B cell (primary cell): ENCODE measurements at regions not wholly inside any gene's neighbourhood (a gene's known extent, or its start where the extent isn't known, plus 50 kb on each side); places are given as distances from the start of the nearest gene placed in this dataset.

Source experiments
- ATAC-seq: fragments of 200-7000 bp; cut with Tn5 transposase; one replicate; pipeline ENCODE4 v1.10.0; 2021; ENCODE audit warnings: low read depth, mild to moderate bottlenecking, moderate number of reproducible peaks, moderate library complexity
- CTCF ChIA-PET: fragments of 350-600 bp; sonication (Branson Sonifier 250); formaldehyde crosslinking; loops from one replicate; lab custom pipeline; 2021; ENCODE audit warnings: antibody characterized with exemption, inconsistent platforms; lab: Charles Lee
- POLR2A ChIA-PET: fragments of 350-600 bp; sonication (Branson Sonifier 250); formaldehyde crosslinking; loops from one replicate; lab custom pipeline; 2021; ENCODE audit warnings: antibody characterized with exemption; lab: Charles Lee
- DNase-seq: peaks from one replicate; pipeline ENCODE4 v3.0.0; 2013
- H2AFZ ChIP-seq: 2 replicates; pipeline ENCODE4 v1.6.1; 2012; ENCODE audit warnings: mild to moderate bottlenecking, low read depth, low read length; ENCODE audit not compliant: insufficient read depth, poor library complexity, severe bottlenecking
- H3K27ac ChIP-seq, 2 donors: 1 replicate in 1 of 2; 2 replicates in 1 of 2; pipeline ENCODE4 v1.5.1; 2012 to 2013; ENCODE audit warnings: low read length in 2 of 2, mild to moderate bottlenecking in 2 of 2, moderate library complexity in 1 of 2
- H3K27me3 ChIP-seq, 4 experiments: fragments of 200-600 bp in 1 of 4; sonication (generic) in 1 of 4; replicated peaks in 1 of 4; 1 replicate in 2 of 4; 2 replicates in 2 of 4; pipeline versions ENCODE4 v1.6.1 to v1.7.0; 2013 to 2016; ENCODE audit warnings: low read length in 3 of 4, mild to moderate bottlenecking in 2 of 4, mixed read lengths in 1 of 4, moderate library complexity in 1 of 4; ENCODE audit not compliant: insufficient read depth in 4 of 4, control insufficient read depth in 3 of 4; ENCODE audit errors: control extremely low read depth in 1 of 4
- H3K36me3 ChIP-seq, 2 experiments: replicated peaks in 1 of 2; 1 replicate in 1 of 2; 2 replicates in 1 of 2; pipeline versions ENCODE4 v1.6.1 to v1.7.1; 2013; ENCODE audit warnings: low read length in 1 of 2; ENCODE audit not compliant: insufficient read depth in 2 of 2, control insufficient read depth in 1 of 2; ENCODE audit errors: control extremely low read depth in 1 of 2, extremely low read depth in 1 of 2
- H3K4me1 ChIP-seq, 2 donors: fragments of 200-600 bp in 1 of 2; sonication (generic) in 1 of 2; 1 replicate in 1 of 2; 2 replicates in 1 of 2; pipeline versions ENCODE4 v1.5.1 to v1.6.1; 2013 to 2017; ENCODE audit warnings: low read length in 2 of 2; ENCODE audit not compliant: control insufficient read depth in 2 of 2, insufficient read depth in 2 of 2
- H3K4me2 ChIP-seq: replicated peaks from 2 replicates; pipeline ENCODE3; 2012; ENCODE audit warnings: mild to moderate bottlenecking, low read depth, low read length; ENCODE audit not compliant: poor library complexity, severe bottlenecking
- H3K4me3 ChIP-seq, 5 experiments: fragments of 200-600 bp in 1 of 5; sonication (generic) in 1 of 5; 1 replicate in 3 of 5; 2 replicates in 2 of 5; pipeline versions ENCODE4 v1.5.1 to v1.7.0; 2011 to 2016; ENCODE audit warnings: low read length in 4 of 5, mild to moderate bottlenecking in 4 of 5, low read depth in 2 of 5, control low read depth in 1 of 5, moderate library complexity in 1 of 5; ENCODE audit not compliant: insufficient read depth in 1 of 5; ENCODE audit errors: control extremely low read depth in 1 of 5, extremely low read depth in 1 of 5
- H3K79me2 ChIP-seq: fragments of 200-600 bp; sonication (generic); one replicate; pipeline ENCODE4 v1.6.0; 2016; ENCODE audit warnings: low read length; ENCODE audit not compliant: control insufficient read depth, insufficient read depth
- H3K9ac ChIP-seq: fragments of 200-600 bp; sonication (generic); 2 replicates; pipeline ENCODE4 v1.6.1; 2017; ENCODE audit warnings: mild to moderate bottlenecking, low read length, moderate library complexity
- H3K9me3 ChIP-seq, 3 donors: one replicate each; pipeline versions ENCODE4 v1.6.1 to v1.7.1; 2013; ENCODE audit warnings: low read length in 2 of 3; ENCODE audit not compliant: control insufficient read depth in 2 of 3, insufficient read depth in 1 of 3; ENCODE audit errors: control extremely low read depth in 1 of 3
- H4K20me1 ChIP-seq: 2 replicates; pipeline ENCODE4 v1.6.0; 2012; ENCODE audit warnings: mild to moderate bottlenecking, low read length; ENCODE audit not compliant: insufficient read depth, control insufficient read depth, poor library complexity, severe bottlenecking
- H3K27ac Mint-ChIP-seq: one replicate; pipeline ENCODE4 v1.8.0; 2021; ENCODE audit warnings: mixed read lengths
- H3K27me3 Mint-ChIP-seq: one replicate; pipeline ENCODE4 v1.8.0; 2021; ENCODE audit warnings: mixed read lengths
- H3K4me1 Mint-ChIP-seq: one replicate; pipeline ENCODE4 v1.8.0; 2021; ENCODE audit warnings: mixed read lengths
- H3K4me3 Mint-ChIP-seq: one replicate; pipeline ENCODE4 v1.8.0; 2021; ENCODE audit warnings: mixed read lengths
- H3K9me3 Mint-ChIP-seq: one replicate; pipeline ENCODE4 v1.8.0; 2022; ENCODE audit warnings: mixed read lengths; ENCODE audit not compliant: insufficient read depth
- EZH2 ChIP-seq: IDR thresholded peaks from 2 replicates; pipeline ENCODE4 v1.6.1; 2012; ENCODE audit warnings: borderline replicate concordance, low read depth, mild to moderate bottlenecking, moderate library complexity, low read length; ENCODE audit not compliant: insufficient read depth, poor library complexity, severe bottlenecking
- WGBS: methylation state at CpG from one replicate; pipeline ENCODE4 v1.1.5; 2013; ENCODE audit warnings: missing lambda C conversion rate; ENCODE audit not compliant: insufficient coverage; 5-methylcytosine and 5-hydroxymethylcytosine counted together
- intact Hi-C: fragments of 100-400 bp; cut with micrococcal nuclease; formaldehyde crosslinking; loops from one replicate; pipeline ENCODE4 v1.10.0; 2022
- TF ChIP-seq, protein P1 (sequence below): fragments of 200-600 bp; IDR thresholded peaks from one replicate; pipeline ENCODE4 v1.8.0; 2022; ENCODE audit warnings: antibody characterized with exemption, mild to moderate bottlenecking

DNA sequence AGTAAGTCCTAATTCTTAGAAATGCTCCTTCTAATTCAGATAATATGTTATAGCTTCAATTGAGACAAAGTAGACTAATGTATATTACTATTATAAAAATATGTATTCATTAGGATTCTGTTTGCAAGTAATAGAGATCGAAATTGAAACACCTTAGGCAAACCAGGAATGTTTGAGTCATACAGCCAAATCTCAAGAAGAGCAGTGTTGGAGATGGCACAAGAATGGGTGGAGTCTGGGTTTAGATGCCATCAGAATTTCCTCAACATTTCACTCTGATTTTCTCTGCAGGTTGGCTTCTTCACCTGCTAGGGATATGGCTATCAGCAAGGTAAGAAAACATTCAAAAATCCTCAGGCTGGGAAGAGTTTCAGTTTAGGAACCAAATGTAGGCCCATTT, 405.4 kb downstream of the CCDC85A start:
- Histone ChIP-seq H3K4me3 (no peak overlapping the region), H3K36me3 (no peaks in the 10 kb centered on the region), H3K9ac (no peak overlapping the region), H3K27ac (no peak overlapping the region), H2AFZ (no peak overlapping the region), H3K27me3 (no peaks in the 10 kb centered on the region), H3K9me3 (peaks cover 0 to 2% (median 0%) of the 10 kb centered on the region in 3 donors), H3K4me2 (no peak overlapping the region), H3K79me2 (no peaks in the 10 kb centered on the region), H3K4me1 (no peaks in the 10 kb centered on the region), H4K20me1 (no peaks in the 10 kb centered on the region)
- ChIA-PET CTCF (no interaction called here), POLR2A (no interaction called here)
- Mint-ChIP-seq H3K9me3 (no peaks in the 10 kb centered on the region), H3K27me3 (no peaks in the 10 kb centered on the region), H3K4me3 (no peak overlapping the region), H3K27ac (no peak overlapping the region), H3K4me1 (no peaks in the 10 kb centered on the region)
- no peak for ATAC-seq
- DNase-seq = no peak
- 83% methylated on average over 1 of the region's 1 CpG for WGBS
- no peak for TF ChIP-seq EZH2
- TF ChIP-seq, protein P1, sequence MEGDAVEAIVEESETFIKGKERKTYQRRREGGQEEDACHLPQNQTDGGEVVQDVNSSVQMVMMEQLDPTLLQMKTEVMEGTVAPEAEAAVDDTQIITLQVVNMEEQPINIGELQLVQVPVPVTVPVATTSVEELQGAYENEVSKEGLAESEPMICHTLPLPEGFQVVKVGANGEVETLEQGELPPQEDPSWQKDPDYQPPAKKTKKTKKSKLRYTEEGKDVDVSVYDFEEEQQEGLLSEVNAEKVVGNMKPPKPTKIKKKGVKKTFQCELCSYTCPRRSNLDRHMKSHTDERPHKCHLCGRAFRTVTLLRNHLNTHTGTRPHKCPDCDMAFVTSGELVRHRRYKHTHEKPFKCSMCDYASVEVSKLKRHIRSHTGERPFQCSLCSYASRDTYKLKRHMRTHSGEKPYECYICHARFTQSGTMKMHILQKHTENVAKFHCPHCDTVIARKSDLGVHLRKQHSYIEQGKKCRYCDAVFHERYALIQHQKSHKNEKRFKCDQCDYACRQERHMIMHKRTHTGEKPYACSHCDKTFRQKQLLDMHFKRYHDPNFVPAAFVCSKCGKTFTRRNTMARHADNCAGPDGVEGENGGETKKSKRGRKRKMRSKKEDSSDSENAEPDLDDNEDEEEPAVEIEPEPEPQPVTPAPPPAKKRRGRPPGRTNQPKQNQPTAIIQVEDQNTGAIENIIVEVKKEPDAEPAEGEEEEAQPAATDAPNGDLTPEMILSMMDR = no peak
- intact Hi-C loops = no loop called here

DNA sequence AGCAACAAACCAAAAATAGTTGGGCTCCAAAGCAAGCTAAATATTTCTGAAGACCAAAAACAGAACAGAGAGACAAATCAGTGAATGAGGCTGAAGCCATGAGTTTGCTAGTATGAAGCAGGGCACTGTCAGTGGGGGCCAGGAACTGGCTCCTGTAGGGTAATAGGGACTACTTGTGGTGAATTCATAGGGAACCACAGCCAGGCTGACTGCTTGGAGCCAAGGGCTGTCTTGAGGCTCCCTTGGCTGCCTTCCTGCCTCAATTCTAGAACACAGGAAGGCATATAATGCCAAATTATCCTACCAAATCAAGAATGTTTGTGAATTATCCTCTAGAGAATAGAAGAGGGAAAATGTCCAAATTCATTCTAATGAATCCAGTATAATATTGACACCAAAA, 406.0 kb downstream of the CCDC85A start:
- CTCF ChIA-PET = no interaction called here
- TF ChIP-seq, protein P1 = no peak
- no peak for TF ChIP-seq EZH2
- DNase-seq (no peak), ATAC-seq (no peak)
- no peak overlapping the region for H2AFZ ChIP-seq
- no peaks in the 10 kb centered on the region for H3K79me2 ChIP-seq
- no peaks in the 10 kb centered on the region for H3K4me1 ChIP-seq
- H3K4me3 Mint-ChIP-seq = no peak overlapping the region
- no peak overlapping the region for H3K4me3 ChIP-seq
- POLR2A ChIA-PET = no interaction called here
- no peak overlapping the region for H3K9ac ChIP-seq
- no peaks in the 10 kb centered on the region for H3K36me3 ChIP-seq
- H3K27me3 ChIP-seq = no peaks in the 10 kb centered on the region
- no peaks in the 10 kb centered on the region for H3K27me3 Mint-ChIP-seq
- H3K9me3 Mint-ChIP-seq = no peaks in the 10 kb centered on the region
- no peak overlapping the region for H3K4me2 ChIP-seq
- H3K4me1 Mint-ChIP-seq = no peaks in the 10 kb centered on the region
- no peaks in the 10 kb centered on the region for H4K20me1 ChIP-seq
- H3K27ac ChIP-seq = no peak overlapping the region
- H3K27ac Mint-ChIP-seq = no peak overlapping the region
- H3K9me3 ChIP-seq = peaks cover 0 to 2% (median 0%) of the 10 kb centered on the region in 3 donors
- intact Hi-C loops = no loop called here
